ENCODE measurements at regions not wholly inside any gene's neighbourhood (a gene's known extent, or its start where the extent isn't known, plus 50 kb on each side); places are given as distances from the start of the nearest gene placed in this dataset.

GRCh38 chr6:103002282-103002681, 1608.8 kb downstream of the GRIK2 start:
- TF ChIP-seq POLR2AphosphoS5 (IDR thresholded peaks at IDR 0.05) (no peak), REST (IDR thresholded peaks at IDR 0.05; ENCODE audit: borderline replicate concordance) (no peak), SMC3 (conservative IDR thresholded peaks at IDR 0.05; ENCODE audit: poor library complexity) (no peak), TAF1 (IDR thresholded peaks at IDR 0.05; ENCODE audit: low read depth) (no peak), RAD21 (conservative IDR thresholded peaks at IDR 0.05) (no peak), EZH2 (IDR thresholded peaks at IDR 0.05; ENCODE audit: borderline replicate concordance, insufficient read depth, low read length, poor library complexity, severe bottlenecking) (no peak), MXI1 (conservative IDR thresholded peaks at IDR 0.05; ENCODE audit: poor library complexity, severe bottlenecking) (no peak)
- TF ChIP-seq, protein P1, sequence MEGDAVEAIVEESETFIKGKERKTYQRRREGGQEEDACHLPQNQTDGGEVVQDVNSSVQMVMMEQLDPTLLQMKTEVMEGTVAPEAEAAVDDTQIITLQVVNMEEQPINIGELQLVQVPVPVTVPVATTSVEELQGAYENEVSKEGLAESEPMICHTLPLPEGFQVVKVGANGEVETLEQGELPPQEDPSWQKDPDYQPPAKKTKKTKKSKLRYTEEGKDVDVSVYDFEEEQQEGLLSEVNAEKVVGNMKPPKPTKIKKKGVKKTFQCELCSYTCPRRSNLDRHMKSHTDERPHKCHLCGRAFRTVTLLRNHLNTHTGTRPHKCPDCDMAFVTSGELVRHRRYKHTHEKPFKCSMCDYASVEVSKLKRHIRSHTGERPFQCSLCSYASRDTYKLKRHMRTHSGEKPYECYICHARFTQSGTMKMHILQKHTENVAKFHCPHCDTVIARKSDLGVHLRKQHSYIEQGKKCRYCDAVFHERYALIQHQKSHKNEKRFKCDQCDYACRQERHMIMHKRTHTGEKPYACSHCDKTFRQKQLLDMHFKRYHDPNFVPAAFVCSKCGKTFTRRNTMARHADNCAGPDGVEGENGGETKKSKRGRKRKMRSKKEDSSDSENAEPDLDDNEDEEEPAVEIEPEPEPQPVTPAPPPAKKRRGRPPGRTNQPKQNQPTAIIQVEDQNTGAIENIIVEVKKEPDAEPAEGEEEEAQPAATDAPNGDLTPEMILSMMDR (IDR thresholded peaks at IDR 0.05; ENCODE audit: poor library complexity, severe bottlenecking) = no peak
